ENCODE measurements at regions not wholly inside any gene's neighbourhood (a gene's known extent, or its start where the extent isn't known, plus 50 kb on each side); places are given as distances from the start of the nearest gene placed in this dataset.

- Histone ChIP-seq H3K27ac (ENCODE audit: low read depth, low read length) (no peak overlapping the region), H3K4me1 (ENCODE audit: control insufficient read depth in 1 of 2, insufficient read depth in 2 of 2, low read length in 2 of 2) (peaks cover 0 to 6% of the 10 kb centered on the region in 2 experiments; a peak in 1 of 4 replicates), H3K4me2 (ENCODE audit: low read length) (no peak overlapping the region), H3K9ac (ENCODE audit: low read length) (no peak overlapping the region), H3K36me3 (ENCODE audit: control insufficient read depth in 1 of 2, insufficient read depth in 2 of 2, low read length in 2 of 2) (no peaks in the 10 kb centered on the region), H3K9me3 (ENCODE audit: control insufficient read depth in 1 of 2, insufficient read depth in 1 of 2, low read depth in 1 of 2, low read length in 2 of 2) (0 out of 4 replicates have a peak, but pooled peaks cover 0 to 4% of the 10 kb centered on the region in 2 experiments), H4K20me1 (ENCODE audit: insufficient read depth) (no peaks in the 10 kb centered on the region), H2AFZ (ENCODE audit: low read depth, low read length, poor library complexity, severe bottlenecking) (no peak overlapping the region), H3K27me3 (ENCODE audit: insufficient read depth, low read length) (no peaks in the 10 kb centered on the region), H3K79me2 (ENCODE audit: insufficient read depth, low read length) (no peaks in the 10 kb centered on the region), H3K4me3 (replicated peaks in 1 of 2; ENCODE audit: low read depth in 1 of 2, low read length in 2 of 2) (no peak overlapping the region), H3K9me2 (ENCODE audit: insufficient read depth) (no peaks in the 10 kb centered on the region)
- ChIA-PET RAD21 (ENCODE audit: low non-redundant PET in 1 of 2, low total read pairs in 2 of 2, uncharacterized antibody in 2 of 2, unreplicated experiment in 2 of 2) (no interaction called here), POLR2A (no interaction called here), CTCF (no interaction called here)
- TF ChIP-seq JUND (IDR thresholded peaks at IDR 0.05) (no peak), POLR2AphosphoS5 (IDR thresholded peaks at IDR 0.05; ENCODE audit: low read depth, low read length) (no peak), FOSL1 (IDR thresholded peaks at IDR 0.05; ENCODE audit: low read depth) (no peak), RAD21 (IDR thresholded peaks at IDR 0.05; ENCODE audit: low read depth) (no peak), SRF (IDR thresholded peaks at IDR 0.05; ENCODE audit: low read depth) (no peak), MAX (IDR thresholded peaks at IDR 0.05) (no peak), ZNF274 (IDR thresholded peaks at IDR 0.05; ENCODE audit: low read depth, low read length) (no peak), CTCF (IDR thresholded peaks at IDR 0.05 in 2 of 3, conservative IDR thresholded peaks at IDR 0.05 in 1 of 3; ENCODE audit: borderline replicate concordance in 1 of 3, insufficient read depth in 1 of 3, low read depth in 2 of 3, low read length in 2 of 3) (no peak), EGR1 (IDR thresholded peaks at IDR 0.05; ENCODE audit: low read depth) (no peak), ZBTB33 (IDR thresholded peaks at IDR 0.05; ENCODE audit: extremely low read depth, insufficient replicate concordance, low read length) (no peak), EZH2phosphoT487 (IDR thresholded peaks at IDR 0.05; ENCODE audit: borderline replicate concordance) (no peak), REST (IDR thresholded peaks at IDR 0.05; ENCODE audit: low read depth) (no peak), POLR2A (IDR thresholded peaks at IDR 0.05; ENCODE audit: borderline replicate concordance, extremely low read depth, insufficient read depth, insufficient read length) (no peak), SP1 (IDR thresholded peaks at IDR 0.05; ENCODE audit: low read depth) (no peak), SIN3A (IDR thresholded peaks at IDR 0.05; ENCODE audit: low read depth) (no peak), ZFX (IDR thresholded peaks at IDR 0.05) (no peak), ATF3 (IDR thresholded peaks at IDR 0.05) (no peak)
- no TSS peak for BruUV-seq (replicated peaks)
- DNase-seq (ENCODE audit: low read depth, low spot score) = no peak
- ATAC-seq = no peak
- intact Hi-C loops (cut with micrococcal nuclease) = no loop called here
Observed at GRCh38 chr18:2442006-2442405, 129.3 kb downstream of the METTL4 start.
